H1 (cell line): ENCODE measurements at regions not wholly inside any gene's neighbourhood (a gene's known extent, or its start where the extent isn't known, plus 50 kb on each side); places are given as distances from the start of the nearest gene placed in this dataset.

Experiments
- CTCF ChIA-PET: fragments of 300-600 bp; sonication (Branson Sonifier 250); formaldehyde crosslinking; loops from one replicate; lab custom pipeline; 2021; ENCODE audit not compliant: partially characterized antibody; lab: Charles Lee
- POLR2A ChIA-PET: fragments of 300-600 bp; sonication (Branson Sonifier 250); formaldehyde crosslinking; loops from one replicate; lab custom pipeline; 2021; ENCODE audit warnings: inconsistent platforms; ENCODE audit not compliant: partially characterized antibody; lab: Charles Lee
- DNase-seq, 2 experiments: peaks; one replicate each; pipeline versions ENCODE4 v3.0.0 to v3.0.0-alpha.2; 2010 to 2022; ENCODE audit warnings: low spot score in 2 of 2, low read depth in 1 of 2, mixed read lengths in 1 of 2
- FAIRE-seq: peaks from 2 replicates; lab custom pipeline; 2011; peaks lifted over from hg19 to GRCh38; lab: Jason Lieb, UNC
- H2AFZ ChIP-seq: 2 replicates; pipeline ENCODE4 v1.8.1; 2012; ENCODE audit warnings: low read length, inconsistent platforms
- H2AK5ac ChIP-seq: 2 replicates; pipeline ENCODE4 v1.6.1; 2013; ENCODE audit warnings: low read depth, low read length
- H2BK120ac ChIP-seq: replicated peaks from 2 replicates; pipeline ENCODE3; 2013; ENCODE audit warnings: low read depth, low read length, inconsistent platforms
- H2BK12ac ChIP-seq: 2 replicates; pipeline ENCODE4 v1.6.1; 2013; ENCODE audit warnings: low read depth, low read length
- H2BK15ac ChIP-seq: 2 replicates; pipeline ENCODE4 v1.6.1; 2013; ENCODE audit warnings: low read length
- H2BK20ac ChIP-seq: 2 replicates; pipeline ENCODE4 v1.6.1; 2013; ENCODE audit warnings: low read length
- H2BK5ac ChIP-seq: 2 replicates; pipeline ENCODE4 v1.6.1; 2013; ENCODE audit warnings: low read depth, low read length
- H3K14ac ChIP-seq: 2 replicates; pipeline ENCODE4 v1.6.1; 2013; ENCODE audit warnings: inconsistent platforms; ENCODE audit not compliant: insufficient read length
- H3K18ac ChIP-seq: 2 replicates; pipeline ENCODE4 v1.6.1; 2013; ENCODE audit warnings: low read length; ENCODE audit errors: extremely low read depth
- H3K23ac ChIP-seq: 2 replicates; pipeline ENCODE4 v1.6.1; 2013; ENCODE audit warnings: inconsistent platforms; ENCODE audit not compliant: insufficient read length
- H3K23me2 ChIP-seq: 2 replicates; pipeline ENCODE4 v1.6.1; 2013; ENCODE audit warnings: low read depth, low read length
- H3K27ac ChIP-seq: 2 replicates; pipeline ENCODE4 v1.6.1; 2011; ENCODE audit warnings: low read depth, low read length, inconsistent platforms
- H3K27me3 ChIP-seq, 4 experiments: replicated peaks in 1 of 4; 1 replicate in 1 of 4; 2 replicates in 3 of 4; pipeline versions ENCODE4 v1.6.1 to v1.8.1; 2011 to 2013; ENCODE audit warnings: low read length in 3 of 4, mild to moderate bottlenecking in 3 of 4, inconsistent platforms in 2 of 4, mixed read lengths in 2 of 4, moderate library complexity in 1 of 4; ENCODE audit not compliant: control insufficient read depth in 3 of 4, insufficient read depth in 3 of 4; ENCODE audit errors: extremely low read depth in 1 of 4
- H3K36me3 ChIP-seq, 4 experiments: 2 replicates each; pipeline versions ENCODE4 v1.6.1 to v1.8.1; 2011 to 2013; ENCODE audit warnings: mild to moderate bottlenecking in 4 of 4, low read length in 3 of 4, moderate library complexity in 2 of 4, control low read depth in 1 of 4, inconsistent platforms in 1 of 4; ENCODE audit not compliant: insufficient read depth in 4 of 4, control insufficient read depth in 2 of 4
- H3K4ac ChIP-seq: replicated peaks from 2 replicates; pipeline ENCODE3; 2013; ENCODE audit warnings: low read length, low read depth, mixed read lengths, inconsistent platforms; ENCODE audit not compliant: insufficient read length
- H3K4me1 ChIP-seq, 4 experiments: replicated peaks in 1 of 4; 1 replicate in 1 of 4; 2 replicates in 3 of 4; pipeline versions ENCODE4 v1.6.1 to v1.8.1; 2011 to 2013; ENCODE audit warnings: low read length in 3 of 4, inconsistent platforms in 2 of 4, mixed read lengths in 1 of 4; ENCODE audit not compliant: insufficient read depth in 4 of 4, control insufficient read depth in 3 of 4
- H3K4me2 ChIP-seq, 2 experiments: 2 replicates each; pipeline versions ENCODE4 v1.6.1 to v1.8.1; 2011 to 2013; ENCODE audit warnings: low read depth in 2 of 2, low read length in 2 of 2, control low read depth in 1 of 2, inconsistent platforms in 1 of 2, mild to moderate bottlenecking in 1 of 2; ENCODE audit not compliant: insufficient read depth in 1 of 2
- H3K4me3 ChIP-seq, 4 experiments: fragments of 200-600, 300-600 bp in 1 of 4; sonication (generic), shearing (Covaris generic), sonication (Bioruptor Twin) in 1 of 4; 2 replicates each; pipeline versions ENCODE4 v1.5.1 to v1.8.1; 2011 to 2016; ENCODE audit warnings: low read length in 4 of 4, low read depth in 3 of 4, control low read depth in 2 of 4, inconsistent platforms in 2 of 4, mild to moderate bottlenecking in 2 of 4, mixed read lengths in 1 of 4, moderate library complexity in 1 of 4; ENCODE audit not compliant: insufficient read depth in 2 of 4; ENCODE audit errors: extremely low read depth in 1 of 4
- H3K56ac ChIP-seq: replicated peaks from 2 replicates; pipeline ENCODE3; 2013; ENCODE audit warnings: low read depth, mild to moderate bottlenecking, mixed read lengths, low read length, inconsistent platforms; ENCODE audit not compliant: insufficient read length
- H3K79me1 ChIP-seq: 2 replicates; pipeline ENCODE4 v1.6.1; 2013; ENCODE audit warnings: low read depth, low read length, control low read depth
- H3K79me2 ChIP-seq, 2 experiments: 2 replicates each; pipeline versions ENCODE4 v1.6.1 to v1.8.1; 2012 to 2013; ENCODE audit warnings: low read length in 2 of 2, mild to moderate bottlenecking in 2 of 2, inconsistent platforms in 1 of 2; ENCODE audit not compliant: insufficient read depth in 2 of 2, control insufficient read depth in 1 of 2
- H3K9ac ChIP-seq, 4 experiments: replicated peaks in 1 of 4; 1 replicate in 1 of 4; 2 replicates in 3 of 4; pipeline versions ENCODE4 v1.6.1 to v1.8.1; 2011 to 2013; ENCODE audit warnings: low read depth in 3 of 4, low read length in 3 of 4, control low read depth in 2 of 4, mild to moderate bottlenecking in 2 of 4, moderate library complexity in 2 of 4, inconsistent platforms in 1 of 4; ENCODE audit errors: extremely low read depth in 1 of 4
- H3K9me3 ChIP-seq, 2 experiments: 2 replicates each; pipeline versions ENCODE4 v1.6.1 to v1.8.1; 2012 to 2013; ENCODE audit warnings: mild to moderate bottlenecking in 2 of 2, moderate library complexity in 2 of 2, control low read depth in 1 of 2, inconsistent platforms in 1 of 2, low read depth in 1 of 2, low read length in 1 of 2, mixed read lengths in 1 of 2; ENCODE audit not compliant: insufficient read depth in 2 of 2
- H4K20me1 ChIP-seq, 2 experiments: replicated peaks in 1 of 2; 2 replicates each; pipeline versions ENCODE3 to v1.8.1; 2011 to 2013; ENCODE audit warnings: inconsistent platforms in 2 of 2, low read length in 2 of 2, mild to moderate bottlenecking in 1 of 2; ENCODE audit not compliant: insufficient read depth in 2 of 2, control insufficient read depth in 1 of 2
- H4K5ac ChIP-seq: 2 replicates; pipeline ENCODE4 v1.6.1; 2013; ENCODE audit warnings: low read length, low read depth, mixed read lengths, inconsistent platforms; ENCODE audit not compliant: insufficient read length
- H4K8ac ChIP-seq: 2 replicates; pipeline ENCODE4 v1.8.0; 2013; ENCODE audit warnings: mild to moderate bottlenecking, moderate library complexity, low read length, inconsistent platforms; ENCODE audit not compliant: insufficient read depth; ENCODE audit errors: extremely low read depth
- H4K91ac ChIP-seq: replicated peaks from 2 replicates; pipeline ENCODE3; 2013; ENCODE audit warnings: low read length, mixed read lengths, inconsistent platforms; ENCODE audit not compliant: insufficient read length
- CHD2 ChIP-seq: IDR thresholded peaks from 2 replicates; pipeline ENCODE4 v1.6.1; 2012; ENCODE audit warnings: low read length, improper control_type of control experiment
- CTBP2 ChIP-seq: IDR thresholded peaks from 2 replicates; pipeline ENCODE4 v1.7.0; 2011; ENCODE audit warnings: borderline replicate concordance, mild to moderate bottlenecking, moderate library complexity, mixed read lengths, low read length; ENCODE audit not compliant: insufficient read depth, insufficient read length
- EGR1 ChIP-seq: IDR thresholded peaks from 2 replicates; pipeline ENCODE4 v1.6.1; 2011; ENCODE audit warnings: low read depth, low read length, borderline replicate concordance
- FOSL1 ChIP-seq: IDR thresholded peaks from 2 replicates; pipeline ENCODE4 v1.6.1; 2011; ENCODE audit warnings: mild to moderate bottlenecking, low read depth, low read length, moderate library complexity; ENCODE audit not compliant: insufficient read depth
- JUN ChIP-seq: IDR thresholded peaks from 2 replicates; pipeline ENCODE4 v1.6.1; 2011; ENCODE audit warnings: low read depth, mild to moderate bottlenecking, improper control_type of control experiment, low read length
- KDM4A ChIP-seq: IDR thresholded peaks from one replicate; pipeline ENCODE4 v1.7.1; 2012; ENCODE audit warnings: low read depth, mild to moderate bottlenecking, moderate library complexity, low read length, inconsistent platforms; ENCODE audit not compliant: severe bottlenecking
- NANOG ChIP-seq: IDR thresholded peaks from 2 replicates; pipeline ENCODE4 v1.6.1; 2011; ENCODE audit warnings: low read length, low read depth, mild to moderate bottlenecking, inconsistent platforms; ENCODE audit not compliant: insufficient read depth, poor library complexity, severe bottlenecking
- PHF8 ChIP-seq: fragments of 200-600 bp; sonication (generic); conservative IDR thresholded peaks from 2 replicates; pipeline ENCODE4 v1.7.1; 2012; ENCODE audit warnings: low read depth, mild to moderate bottlenecking, inconsistent platforms, low read length, moderate library complexity
- POLR2A ChIP-seq, 2 experiments: IDR thresholded peaks; 1 replicate in 1 of 2; 2 replicates in 1 of 2; pipeline ENCODE4 v1.6.1; 2011; ENCODE audit warnings: low read depth in 2 of 2, low read length in 2 of 2, mild to moderate bottlenecking in 2 of 2; ENCODE audit errors: control extremely low read depth in 1 of 2
- SP4 ChIP-seq: IDR thresholded peaks from 2 replicates; pipeline ENCODE4 v1.6.1; 2012; ENCODE audit warnings: low read length, inconsistent platforms
- ZNF274 ChIP-seq: IDR thresholded peaks from 2 replicates; pipeline ENCODE4 v1.7.0; 2012; ENCODE audit warnings: low read length, borderline replicate concordance; ENCODE audit errors: extremely low read depth
- WGBS, 2 experiments: shearing (Covaris generic) in 1 of 2; methylation state at CpG; one replicate each; pipeline versions ENCODE4 v1.1.6 to v1.1.7; 2013 to 2015; ENCODE audit warnings: low lambda C conversion rate in 2 of 2, mixed read lengths in 2 of 2, inconsistent platforms in 1 of 2, low coverage in 1 of 2, missing lambda C conversion rate in 1 of 2; ENCODE audit not compliant: insufficient replicate concordance in 2 of 2, insufficient coverage in 1 of 2, insufficient read length in 1 of 2; ENCODE audit errors: extremely low coverage in 1 of 2, missing lambda C conversion rate in 1 of 2; 5-methylcytosine and 5-hydroxymethylcytosine counted together

GRCh38 chr14:87437158-87437557 lies 555.8 kb downstream of the GALC start:
- no peaks in the 10 kb centered on the region for H3K79me1 ChIP-seq
- H4K20me1 ChIP-seq = no peaks in the 10 kb centered on the region
- no peak overlapping the region for H4K91ac ChIP-seq
- no peak overlapping the region for H3K56ac ChIP-seq
- H2AK5ac ChIP-seq = no peak overlapping the region
- no peak overlapping the region for H3K4me2 ChIP-seq
- DNase-seq = no peak
- no peak overlapping the region for H3K23ac ChIP-seq
- H3K4me3 ChIP-seq = no peak overlapping the region
- no peak overlapping the region for H3K14ac ChIP-seq
- H4K8ac ChIP-seq = no peak overlapping the region
- H2BK15ac ChIP-seq = no peak overlapping the region
- H3K18ac ChIP-seq = no peak overlapping the region
- no peaks in the 10 kb centered on the region for H3K36me3 ChIP-seq
- H2BK5ac ChIP-seq = no peak overlapping the region
- no peak overlapping the region for H3K9ac ChIP-seq
- H3K27me3 ChIP-seq = no peaks in the 10 kb centered on the region
- no peaks in the 10 kb centered on the region for H3K23me2 ChIP-seq
- H4K5ac ChIP-seq = no peak overlapping the region
- H2BK20ac ChIP-seq = no peak overlapping the region
- no peak overlapping the region for H3K27ac ChIP-seq
- H2AFZ ChIP-seq = no peak overlapping the region
- H3K4ac ChIP-seq = no peak overlapping the region
- no peaks in the 10 kb centered on the region for H3K9me3 ChIP-seq
- ChIA-PET CTCF (no interaction called here), POLR2A (no interaction called here)
- H2BK12ac ChIP-seq = no peak overlapping the region
- WGBS, 2 experiments = 93% methylated on average over 2 of the region's 2 CpGs; no CpG with 5 or more reads in 1 of the 2 experiments
- H3K79me2 ChIP-seq = no peaks in the 10 kb centered on the region
- no peak overlapping the region for H2BK120ac ChIP-seq
- no peak for FAIRE-seq
- H3K4me1 ChIP-seq = no peaks in the 10 kb centered on the region
- TF ChIP-seq NANOG (no peak), ZNF274 (no peak), SP4 (no peak), CTBP2 (no peak), CHD2 (no peak), KDM4A (no peak), PHF8 (no peak), JUN (no peak), POLR2A (IDR thresholded peaks at IDR 0.05; ENCODE audit: control extremely low read depth in 1 of 2, low read depth in 2 of 2, low read length in 2 of 2) (no peak), EGR1 (no peak), FOSL1 (no peak)
